ENCODE measurements at regions not wholly inside any gene's neighbourhood (a gene's known extent, or its start where the extent isn't known, plus 50 kb on each side); places are given as distances from the start of the nearest gene placed in this dataset.

GRCh38 chr6:159380114-159380513 is 210.9 kb downstream of the FNDC1 start:
- TF ChIP-seq, protein P1, sequence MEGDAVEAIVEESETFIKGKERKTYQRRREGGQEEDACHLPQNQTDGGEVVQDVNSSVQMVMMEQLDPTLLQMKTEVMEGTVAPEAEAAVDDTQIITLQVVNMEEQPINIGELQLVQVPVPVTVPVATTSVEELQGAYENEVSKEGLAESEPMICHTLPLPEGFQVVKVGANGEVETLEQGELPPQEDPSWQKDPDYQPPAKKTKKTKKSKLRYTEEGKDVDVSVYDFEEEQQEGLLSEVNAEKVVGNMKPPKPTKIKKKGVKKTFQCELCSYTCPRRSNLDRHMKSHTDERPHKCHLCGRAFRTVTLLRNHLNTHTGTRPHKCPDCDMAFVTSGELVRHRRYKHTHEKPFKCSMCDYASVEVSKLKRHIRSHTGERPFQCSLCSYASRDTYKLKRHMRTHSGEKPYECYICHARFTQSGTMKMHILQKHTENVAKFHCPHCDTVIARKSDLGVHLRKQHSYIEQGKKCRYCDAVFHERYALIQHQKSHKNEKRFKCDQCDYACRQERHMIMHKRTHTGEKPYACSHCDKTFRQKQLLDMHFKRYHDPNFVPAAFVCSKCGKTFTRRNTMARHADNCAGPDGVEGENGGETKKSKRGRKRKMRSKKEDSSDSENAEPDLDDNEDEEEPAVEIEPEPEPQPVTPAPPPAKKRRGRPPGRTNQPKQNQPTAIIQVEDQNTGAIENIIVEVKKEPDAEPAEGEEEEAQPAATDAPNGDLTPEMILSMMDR (IDR thresholded peaks at IDR 0.05) = no peak
- TF ChIP-seq POLR2A (IDR thresholded peaks at IDR 0.05) = no peak
